Vagina (tissue), 2 donors: ENCODE measurements at regions not wholly inside any gene's neighbourhood (a gene's known extent, or its start where the extent isn't known, plus 50 kb on each side); places are given as distances from the start of the nearest gene placed in this dataset.

Source experiments
- DNase-seq, 2 donors: peaks; one replicate each; pipeline ENCODE4 v3.0.0-alpha.2; 2017; ENCODE audit errors: extremely low spot score in 2 of 2
- H3K27ac ChIP-seq: fragments of 200-600 bp; sonication (generic); one replicate; pipeline ENCODE4 v1.5.1; 2019
- H3K27me3 ChIP-seq: fragments of 200-600 bp; sonication (generic); one replicate; pipeline ENCODE4 v1.5.1; 2019
- H3K36me3 ChIP-seq, 2 donors: fragments of 200-600 bp; sonication (generic); one replicate each; pipeline ENCODE4 v1.5.1; 2017 to 2019
- H3K4me1 ChIP-seq: fragments of 200-600 bp; sonication (generic); one replicate; pipeline ENCODE4 v1.5.1; 2019
- H3K4me3 ChIP-seq, 2 donors: fragments of 200-600 bp; sonication (generic); 1 replicate in 1 of 2; 2 replicates in 1 of 2; pipeline ENCODE4 v1.5.1; 2016 to 2019
- H3K9me3 ChIP-seq: fragments of 200-600 bp; sonication (generic); one replicate; pipeline ENCODE4 v1.5.1; 2019
- POLR2A ChIP-seq, 2 donors: fragments of 450-650 bp; IDR thresholded peaks; one replicate each; pipeline ENCODE4 v1.6.1; 2017; ENCODE audit warnings: antibody characterized with exemption in 2 of 2, mild to moderate bottlenecking in 2 of 2, moderate library complexity in 2 of 2
- POLR2AphosphoS5 ChIP-seq, 2 donors: sonication (generic); formaldehyde crosslinking; IDR thresholded peaks; one replicate each; pipeline ENCODE4 v1.9.0; 2017; ENCODE audit warnings: antibody characterized with exemption in 2 of 2, mild to moderate bottlenecking in 2 of 2, low read depth in 1 of 2; ENCODE audit not compliant: insufficient read depth in 1 of 2
- intact Hi-C: fragments of 100-400 bp; cut with DNase I; formaldehyde crosslinking; loops from one replicate; pipeline ENCODE4 v1.15.1; 2023
- TF ChIP-seq, protein P1 (sequence below), 3 experiments: fragments of 450-650 bp in 2 of 3; fragments of 200-600 bp in 1 of 3; sonication (generic) in 1 of 3; IDR thresholded peaks; one replicate each; pipeline ENCODE4 v1.5.1; 2017 to 2019; ENCODE audit warnings: antibody characterized with exemption in 3 of 3, mild to moderate bottlenecking in 2 of 3, moderate library complexity in 2 of 3

DNA sequence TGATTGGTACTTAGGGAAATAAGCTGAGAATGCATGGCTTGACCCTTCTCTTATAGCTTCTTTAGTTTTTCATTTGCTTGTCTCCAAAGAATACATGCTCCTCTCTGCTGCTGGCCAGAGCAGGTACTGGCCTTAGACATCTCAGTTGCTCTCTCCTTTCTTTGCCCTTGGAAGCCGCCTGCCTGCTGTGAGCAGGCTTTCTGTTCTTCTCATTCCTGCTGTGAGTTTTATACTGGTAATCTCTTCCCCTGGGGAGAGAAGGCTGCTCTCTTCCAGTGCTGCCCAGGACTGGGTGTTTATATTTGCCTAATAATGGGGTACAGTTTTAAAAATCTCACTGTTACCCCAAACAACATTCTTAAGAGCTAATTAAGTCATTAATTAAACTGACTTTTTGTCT, 323.5 kb upstream of the LRRC7 start:
- Histone ChIP-seq H3K4me1 (peaks cover 7% of the 10 kb centered on the region), H3K4me3 (no peak overlapping the region), H3K9me3 (no peaks in the 10 kb centered on the region), H3K36me3 (no peaks in the 10 kb centered on the region), H3K27me3 (no peaks in the 10 kb centered on the region), H3K27ac (no peak overlapping the region)
- TF ChIP-seq, protein P1, sequence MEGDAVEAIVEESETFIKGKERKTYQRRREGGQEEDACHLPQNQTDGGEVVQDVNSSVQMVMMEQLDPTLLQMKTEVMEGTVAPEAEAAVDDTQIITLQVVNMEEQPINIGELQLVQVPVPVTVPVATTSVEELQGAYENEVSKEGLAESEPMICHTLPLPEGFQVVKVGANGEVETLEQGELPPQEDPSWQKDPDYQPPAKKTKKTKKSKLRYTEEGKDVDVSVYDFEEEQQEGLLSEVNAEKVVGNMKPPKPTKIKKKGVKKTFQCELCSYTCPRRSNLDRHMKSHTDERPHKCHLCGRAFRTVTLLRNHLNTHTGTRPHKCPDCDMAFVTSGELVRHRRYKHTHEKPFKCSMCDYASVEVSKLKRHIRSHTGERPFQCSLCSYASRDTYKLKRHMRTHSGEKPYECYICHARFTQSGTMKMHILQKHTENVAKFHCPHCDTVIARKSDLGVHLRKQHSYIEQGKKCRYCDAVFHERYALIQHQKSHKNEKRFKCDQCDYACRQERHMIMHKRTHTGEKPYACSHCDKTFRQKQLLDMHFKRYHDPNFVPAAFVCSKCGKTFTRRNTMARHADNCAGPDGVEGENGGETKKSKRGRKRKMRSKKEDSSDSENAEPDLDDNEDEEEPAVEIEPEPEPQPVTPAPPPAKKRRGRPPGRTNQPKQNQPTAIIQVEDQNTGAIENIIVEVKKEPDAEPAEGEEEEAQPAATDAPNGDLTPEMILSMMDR (IDR thresholded peaks at IDR 0.05): no peak
- no peak for TF ChIP-seq POLR2AphosphoS5 (IDR thresholded peaks at IDR 0.05; ENCODE audit: insufficient read depth in 1 of 2, low read depth in 1 of 2)
- TF ChIP-seq POLR2A (IDR thresholded peaks at IDR 0.05): no peak
- no peak for DNase-seq
- intact Hi-C loops: no loop called here

DNA sequence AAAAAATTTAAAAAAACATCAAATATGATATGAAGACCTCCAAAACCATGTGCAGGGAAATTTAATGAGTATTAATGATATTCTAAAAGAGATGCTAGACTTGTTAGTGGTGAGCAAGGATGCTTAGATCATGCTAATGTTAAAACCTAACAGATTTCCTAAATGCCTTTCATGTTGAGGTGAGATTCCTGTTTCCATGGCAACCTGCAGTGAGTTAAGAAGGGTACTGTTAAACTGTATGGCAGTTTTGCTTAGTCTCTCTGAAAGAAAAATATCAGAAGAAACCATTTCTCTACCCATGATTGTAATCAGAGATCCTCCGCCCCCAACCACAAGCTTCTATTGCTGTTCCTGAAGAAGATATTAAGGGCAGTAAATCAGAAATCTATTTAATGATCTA, 321.6 kb upstream of the LRRC7 start:
- H3K9me3 ChIP-seq: no peaks in the 10 kb centered on the region
- H3K27ac ChIP-seq: no peak overlapping the region
- DNase-seq: no peak
- no peaks in the 10 kb centered on the region for H3K36me3 ChIP-seq
- intact Hi-C loops: no loop called here
- peaks cover 7% of the 10 kb centered on the region for H3K4me1 ChIP-seq
- TF ChIP-seq POLR2AphosphoS5 (IDR thresholded peaks at IDR 0.05; ENCODE audit: insufficient read depth in 1 of 2, low read depth in 1 of 2) (no peak), POLR2A (IDR thresholded peaks at IDR 0.05) (no peak)
- TF ChIP-seq, protein P1 (IDR thresholded peaks at IDR 0.05): no peak
- H3K27me3 ChIP-seq: no peaks in the 10 kb centered on the region
- H3K4me3 ChIP-seq: no peak overlapping the region

DNA sequence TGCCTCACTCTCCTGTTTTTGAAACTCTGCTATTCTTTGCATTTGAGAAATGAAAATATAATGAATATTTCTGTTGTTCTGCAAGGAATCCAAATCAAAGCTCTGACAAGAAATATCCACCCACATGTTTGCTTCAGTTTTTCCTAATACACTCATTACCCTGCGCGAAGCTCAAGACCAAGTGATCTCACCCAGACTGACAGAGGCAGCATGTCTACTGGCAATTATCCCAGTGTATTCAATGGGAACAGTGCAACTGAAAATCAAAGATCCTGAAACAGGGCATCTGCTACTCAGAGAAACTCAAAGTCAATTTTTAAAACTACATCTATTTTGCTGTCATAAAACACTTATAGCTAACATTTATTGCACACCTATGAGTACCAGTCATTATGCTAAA, 321.0 kb upstream of the LRRC7 start:
- Histone ChIP-seq H3K9me3 (no peaks in the 10 kb centered on the region), H3K4me1 (peaks cover 7% of the 10 kb centered on the region), H3K27me3 (no peaks in the 10 kb centered on the region), H3K27ac (no peak overlapping the region), H3K4me3 (no peak overlapping the region), H3K36me3 (no peaks in the 10 kb centered on the region)
- intact Hi-C loops: no loop called here
- TF ChIP-seq POLR2AphosphoS5 (IDR thresholded peaks at IDR 0.05; ENCODE audit: insufficient read depth in 1 of 2, low read depth in 1 of 2) (no peak), POLR2A (IDR thresholded peaks at IDR 0.05) (no peak)
- TF ChIP-seq, protein P1 (IDR thresholded peaks at IDR 0.05): no peak
- no peak for DNase-seq

DNA sequence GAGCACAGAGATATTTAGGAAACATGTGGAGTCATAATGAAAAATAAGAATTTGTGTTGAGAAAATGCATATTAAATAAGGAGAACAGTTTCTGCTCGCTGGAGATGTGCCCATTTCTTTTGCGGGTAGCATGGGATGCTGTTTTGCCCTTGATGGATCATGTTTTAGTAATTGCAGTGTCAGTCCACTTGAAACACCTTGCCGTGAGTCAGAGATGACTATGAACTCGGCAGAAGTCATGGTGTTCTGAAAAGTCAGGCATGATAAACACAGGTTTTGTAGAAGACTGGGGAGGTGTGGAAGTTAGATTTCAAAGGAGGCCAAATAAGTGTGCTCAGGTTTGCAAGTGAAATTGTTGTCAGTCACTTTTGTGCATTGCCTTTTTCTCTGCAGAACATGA, 315.0 kb upstream of the LRRC7 start:
- TF ChIP-seq POLR2AphosphoS5 (IDR thresholded peaks at IDR 0.05; ENCODE audit: insufficient read depth in 1 of 2, low read depth in 1 of 2) (no peak), POLR2A (IDR thresholded peaks at IDR 0.05) (no peak)
- TF ChIP-seq, protein P1 (IDR thresholded peaks at IDR 0.05): no peak
- Histone ChIP-seq H3K4me1 (no peaks in the 10 kb centered on the region), H3K27ac (no peak overlapping the region), H3K36me3 (no peaks in the 10 kb centered on the region), H3K27me3 (no peaks in the 10 kb centered on the region), H3K9me3 (no peaks in the 10 kb centered on the region), H3K4me3 (no peak overlapping the region)
- intact Hi-C loops: no loop called here
- no peak for DNase-seq

DNA sequence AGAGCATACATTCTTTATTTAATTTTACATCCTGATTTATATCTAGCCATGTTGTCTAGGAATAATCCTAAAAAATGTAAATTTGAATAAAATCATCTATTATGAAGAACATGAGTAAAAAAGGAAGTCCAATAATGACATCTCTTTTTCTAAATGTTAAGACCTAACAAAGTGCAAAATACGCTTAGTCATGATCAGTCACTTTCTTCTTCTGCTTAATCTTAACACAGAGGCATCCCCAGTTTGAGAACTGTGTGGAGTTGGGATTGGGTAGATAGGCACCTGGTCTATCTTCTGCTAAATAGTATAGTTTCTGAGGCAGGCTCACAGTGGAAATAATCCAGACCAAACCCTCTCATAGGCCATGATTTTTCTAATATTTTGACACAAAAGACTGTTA, 311.7 kb upstream of the LRRC7 start:
- Histone ChIP-seq H3K9me3 (no peaks in the 10 kb centered on the region), H3K4me1 (no peaks in the 10 kb centered on the region), H3K4me3 (no peak overlapping the region), H3K27ac (no peak overlapping the region), H3K27me3 (no peaks in the 10 kb centered on the region), H3K36me3 (no peaks in the 10 kb centered on the region)
- no peak for DNase-seq
- TF ChIP-seq POLR2A (IDR thresholded peaks at IDR 0.05) (no peak), POLR2AphosphoS5 (IDR thresholded peaks at IDR 0.05; ENCODE audit: insufficient read depth in 1 of 2, low read depth in 1 of 2) (no peak)
- TF ChIP-seq, protein P1 (IDR thresholded peaks at IDR 0.05): no peak
- intact Hi-C loops: no loop called here
